ENCODE measurements at regions not wholly inside any gene's neighbourhood (a gene's known extent, or its start where the extent isn't known, plus 50 kb on each side); places are given as distances from the start of the nearest gene placed in this dataset.

DNA sequence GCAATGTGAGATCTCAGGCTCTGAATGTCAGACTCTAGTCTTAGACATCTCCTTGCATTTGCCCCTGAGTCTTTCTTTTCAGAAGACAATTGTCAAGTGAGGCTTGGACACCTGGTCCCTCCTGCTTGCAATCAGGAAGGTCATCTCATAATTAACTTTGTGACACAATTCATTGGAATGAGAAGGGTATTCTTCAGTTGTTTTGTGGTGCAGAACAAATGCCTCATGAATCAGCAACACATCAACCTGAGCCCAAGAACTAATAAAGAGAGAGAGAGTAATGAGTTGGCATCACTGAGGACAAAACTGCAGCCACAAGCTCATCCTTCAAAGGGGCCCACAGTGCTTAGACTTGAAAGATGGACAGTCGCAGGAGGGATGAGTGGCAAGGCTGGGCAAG, 375.8 kb downstream of the INSC start:
- no peak for DNase-seq

GRCh38 chr11:15493066-15493465, 378.3 kb downstream of the INSC start:
- DNase-seq = peak; percentile 3

DNA sequence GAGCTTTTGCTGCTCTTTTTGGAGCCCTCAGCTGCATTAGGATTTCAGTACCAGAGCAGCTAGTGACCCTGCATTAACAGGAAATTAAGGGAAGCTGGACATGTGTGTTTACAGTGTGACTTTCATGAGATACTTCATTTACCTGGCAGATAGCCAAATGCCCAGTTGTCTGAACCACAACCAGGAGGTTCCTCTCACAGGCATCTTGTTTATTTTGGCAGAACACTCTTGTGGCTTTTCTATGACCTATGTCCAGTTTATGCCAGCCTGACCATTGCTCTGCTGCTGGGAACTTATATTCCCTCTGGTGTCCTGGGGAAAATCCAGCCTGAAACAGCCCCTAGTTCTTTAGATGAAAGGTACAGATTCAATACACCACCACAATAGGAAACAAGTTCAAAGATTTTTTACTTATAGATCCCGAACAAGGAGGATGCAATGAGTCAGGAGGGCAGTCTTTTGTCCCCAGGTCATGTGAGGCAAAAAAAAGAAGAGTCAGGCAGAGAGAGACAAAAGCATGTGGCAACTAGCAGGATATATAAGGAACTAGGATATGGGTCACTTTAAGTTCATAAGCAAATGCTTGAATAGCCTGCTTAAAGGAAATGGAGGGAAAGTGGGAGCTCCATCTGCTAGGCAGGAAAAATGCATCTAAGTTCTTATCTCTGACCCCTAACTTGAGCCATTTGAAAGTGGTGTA, 379.3 kb downstream of the INSC start:
- peak; percentile 21 for DNase-seq

DNA sequence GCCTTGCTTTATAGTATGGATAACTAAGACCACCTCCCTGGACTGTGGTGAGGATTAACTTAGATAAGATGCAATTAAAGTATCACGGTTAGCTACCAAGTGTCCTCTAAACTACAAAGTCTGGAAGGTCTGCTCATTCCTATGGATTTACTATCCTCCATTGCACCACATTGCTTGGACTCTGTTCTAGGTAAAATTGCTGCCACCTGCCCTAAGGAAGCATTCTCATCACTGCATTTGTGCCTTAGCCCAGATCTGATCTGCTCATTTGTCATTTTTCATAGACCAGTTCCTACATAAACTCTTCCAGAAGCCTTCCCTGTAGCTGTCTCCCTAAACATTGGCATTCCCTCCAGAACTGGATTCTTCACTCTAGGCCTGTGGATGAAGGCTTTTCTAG, 380.0 kb downstream of the INSC start:
- DNase-seq = no peak

- DNase-seq = no peak
These were observed 380.7 kb downstream of the INSC start for GRCh38 chr11:15495462-15495861.

- DNase-seq = no peak
These were observed 382.6 kb downstream of the INSC start for GRCh38 chr11:15497366-15497765.

GRCh38 chr11:15499674-15500073, 385.0 kb downstream of the INSC start:
- peak; percentile 36 for DNase-seq

DNA sequence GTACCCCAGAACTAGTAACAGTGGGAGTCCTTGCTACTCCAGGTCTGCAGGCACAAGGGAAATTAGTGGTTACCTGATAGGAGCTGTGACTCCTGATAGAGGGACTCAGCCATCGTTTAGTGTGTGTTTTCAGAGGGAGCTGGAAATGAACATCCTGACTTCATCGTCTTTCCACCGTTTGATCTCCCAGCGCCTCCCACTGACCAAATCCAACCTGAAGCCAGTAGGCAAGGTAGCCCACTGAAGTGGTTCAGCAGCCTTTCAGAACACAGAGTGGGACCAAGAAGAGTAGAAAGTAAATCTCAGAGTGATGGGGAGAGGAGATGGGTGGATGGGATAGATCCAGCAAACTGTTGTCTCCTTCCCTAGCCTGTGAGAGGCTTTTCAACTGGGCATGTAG, 385.9 kb downstream of the INSC start:
- no peak for DNase-seq

- no peak for DNase-seq
These were observed 386.8 kb downstream of the INSC start for GRCh38 chr11:15501566-15501965.

- no peak for DNase-seq
These were observed 390.4 kb downstream of the INSC start for GRCh38 chr11:15505155-15505554.

DNA sequence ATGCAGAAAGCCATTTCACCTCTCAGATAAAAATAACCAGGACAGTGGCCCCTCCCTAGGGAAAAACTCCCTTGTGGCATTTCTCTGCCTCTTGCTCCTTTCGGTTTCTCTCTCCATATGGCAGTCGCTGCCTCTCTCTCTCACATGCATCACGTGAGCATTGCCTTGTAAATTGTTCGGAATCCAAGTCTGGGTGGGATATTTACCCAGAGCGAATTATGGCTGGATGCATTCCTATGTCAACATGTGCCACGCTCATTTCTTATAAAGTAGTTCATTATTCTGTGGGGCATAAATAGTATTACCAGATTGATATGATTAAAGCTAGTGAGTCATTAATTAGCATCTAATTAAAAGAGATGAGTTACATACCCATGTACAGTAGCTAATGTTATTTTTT, 392.9 kb downstream of the INSC start:
- no peak for DNase-seq

DNA sequence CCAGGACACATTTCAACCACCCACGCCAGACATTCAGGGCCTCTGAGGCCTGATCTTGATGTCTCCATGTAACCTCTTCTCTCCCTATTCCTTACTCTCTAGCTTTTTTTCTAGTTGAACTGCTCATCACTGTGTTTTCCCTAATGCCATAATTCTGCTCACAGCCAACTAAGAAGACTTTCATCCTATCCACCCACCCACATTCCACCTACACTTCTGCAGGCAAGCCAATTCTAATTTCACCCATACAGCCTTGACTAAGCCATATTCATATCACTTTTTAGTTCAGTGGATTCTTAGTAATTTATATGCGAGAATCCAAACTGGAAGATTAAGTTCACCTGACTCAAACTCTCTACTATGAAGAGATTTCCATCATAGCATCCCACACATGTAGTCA, 394.4 kb downstream of the INSC start:
- DNase-seq = no peak

- no peak for DNase-seq
These were observed 404.5 kb downstream of the INSC start for GRCh38 chr11:15519124-15519791.

GRCh38 chr11:15519911-15520310, 405.2 kb downstream of the INSC start:
- DNase-seq = no peak

DNA sequence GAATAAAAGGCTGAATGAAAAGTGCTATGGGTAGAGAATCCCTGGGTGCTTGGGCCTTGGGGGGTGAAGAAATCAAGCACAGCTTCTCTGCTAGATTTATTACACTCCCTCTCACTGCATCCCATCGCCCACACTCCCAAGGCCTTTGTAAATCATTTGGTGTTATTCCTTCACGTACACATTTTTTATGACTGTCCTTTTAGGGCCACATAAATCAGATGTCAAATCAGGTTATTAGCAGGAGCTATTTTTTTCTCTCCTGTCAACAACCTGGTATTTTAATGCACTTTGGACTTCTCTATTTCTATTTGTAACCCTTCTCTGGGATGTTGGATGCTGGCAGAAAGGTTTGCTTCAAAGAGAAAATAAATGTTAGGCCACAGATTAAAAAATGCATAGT, 408.8 kb downstream of the INSC start:
- DNase-seq = no peak

- DNase-seq = no peak
These were observed 410.9 kb downstream of the INSC start for GRCh38 chr11:15525582-15525981.

GRCh38 chr11:15526032-15526431, 411.3 kb downstream of the INSC start:
- DNase-seq = no peak

GRCh38 chr11:15526859-15527450, 412.2 kb downstream of the INSC start:
- no peak for DNase-seq

DNA sequence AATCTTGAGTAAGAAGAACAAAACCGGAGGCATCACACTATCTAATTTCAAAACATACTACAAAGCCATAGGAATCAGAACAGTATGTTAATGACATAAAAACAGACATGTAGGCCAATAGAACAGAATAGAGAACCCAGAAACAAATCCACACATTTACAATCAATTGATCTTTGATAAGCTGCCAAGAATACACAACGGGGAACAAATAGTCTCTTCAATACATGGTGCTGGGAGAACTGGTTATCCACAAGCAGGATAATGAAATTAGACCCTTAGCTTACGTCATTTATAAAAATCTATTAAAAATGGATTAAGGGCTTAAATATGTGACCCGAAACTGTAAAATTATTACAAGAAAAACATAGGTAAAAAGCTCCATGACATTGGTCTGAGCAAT, 417.7 kb downstream of the INSC start:
- DNase-seq = no peak

DNA sequence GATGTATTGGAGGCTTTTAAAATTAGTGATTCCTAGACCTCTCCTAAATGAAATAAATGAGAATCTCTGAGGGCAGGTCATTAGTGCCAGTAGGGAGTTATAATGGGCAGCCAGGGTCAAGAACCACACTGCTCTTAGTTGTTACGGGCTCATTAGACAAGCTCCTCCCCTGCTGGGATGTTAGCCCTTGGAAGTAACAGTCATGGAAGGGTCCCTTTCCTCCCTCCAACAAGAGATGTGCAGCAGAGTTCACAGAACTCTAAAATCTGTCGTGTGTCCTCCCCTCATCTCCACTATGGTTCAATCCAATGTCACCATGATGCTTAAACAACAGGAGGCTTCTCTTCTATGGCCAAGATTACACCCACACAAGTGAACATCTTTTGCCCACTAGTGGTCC, 419.5 kb downstream of the INSC start:
- no peak for DNase-seq

GRCh38 chr11:15535414-15535813, 420.7 kb downstream of the INSC start:
- no peak for DNase-seq

DNA sequence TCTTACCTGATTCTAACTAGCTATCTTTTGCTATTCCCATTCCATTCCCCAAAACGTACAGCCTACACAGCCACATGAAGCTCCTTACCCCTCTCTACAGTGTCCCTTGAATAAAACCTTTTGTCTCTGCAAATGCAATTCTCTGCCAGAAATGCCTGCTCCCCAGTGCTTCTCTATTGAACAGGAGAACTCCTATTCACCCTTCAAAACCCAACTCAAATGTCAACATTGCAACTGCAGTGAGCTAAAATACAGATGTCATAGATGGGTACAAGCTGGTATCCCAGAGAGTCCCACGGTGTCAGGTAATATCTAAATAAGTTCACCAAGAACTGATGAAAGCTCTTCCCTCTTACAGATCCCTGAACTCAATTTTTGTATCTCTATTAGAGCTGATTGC, 421.7 kb downstream of the INSC start:
- DNase-seq = no peak

- no peak for DNase-seq
These were observed 424.9 kb downstream of the INSC start for GRCh38 chr11:15539645-15540044.

- DNase-seq = no peak
These were observed 426.4 kb downstream of the INSC start for GRCh38 chr11:15541079-15541478.

GRCh38 chr11:15544353-15544752, 429.6 kb downstream of the INSC start:
- no peak for DNase-seq

All from NCI-H510A treated with DMSO at 0.1 percent for 48 hours (cell line).